Transverse colon (tissue), 4 donors: ENCODE measurements at regions not wholly inside any gene's neighbourhood (a gene's known extent, or its start where the extent isn't known, plus 50 kb on each side); places are given as distances from the start of the nearest gene placed in this dataset.

Experiments used
- DNase-seq: peaks from one replicate; pipeline ENCODE4 v3.0.0-alpha.2; 2019
- H3K27ac ChIP-seq, 4 donors: fragments of 200-600 bp; sonication (generic); 2 replicates each; pipeline ENCODE4 v1.5.1; 2016 to 2018; ENCODE audit warnings: inconsistent platforms in 4 of 4
- H3K27me3 ChIP-seq: fragments of 200-600 bp; sonication (generic); 2 replicates; pipeline ENCODE4 v1.5.1; 2017; ENCODE audit warnings: inconsistent platforms
- H3K36me3 ChIP-seq, 4 donors: fragments of 200-600 bp; sonication (generic); 2 replicates each; pipeline ENCODE4 v1.5.1; 2017 to 2019; ENCODE audit warnings: inconsistent platforms in 4 of 4
- H3K4me1 ChIP-seq, 4 donors: fragments of 200-600 bp; sonication (generic); 2 replicates each; pipeline ENCODE4 v1.5.1; 2017 to 2020; ENCODE audit warnings: inconsistent platforms in 4 of 4
- H3K4me3 ChIP-seq, 4 donors: fragments of 200-600 bp; sonication (generic); 1 replicate in 1 of 4; 2 replicates in 3 of 4; pipeline versions ENCODE4 v1.5.1 to v1.6.1; 2017 to 2019; ENCODE audit warnings: inconsistent platforms in 4 of 4
- H3K9me3 ChIP-seq, 2 donors: fragments of 200-600 bp; sonication (generic); 2 replicates each; pipeline ENCODE4 v1.5.1; 2017 to 2019; ENCODE audit warnings: inconsistent platforms in 2 of 2
- EP300 ChIP-seq: sonication (generic); formaldehyde crosslinking; IDR thresholded peaks from one replicate; pipeline ENCODE4 v1.6.1; 2017; ENCODE audit warnings: antibody characterized with exemption, low read depth
- POLR2A ChIP-seq: fragments of 450-650 bp; IDR thresholded peaks from one replicate; pipeline ENCODE4 v1.6.1; 2016; ENCODE audit warnings: antibody characterized with exemption, mild to moderate bottlenecking, moderate library complexity
- POLR2AphosphoS5 ChIP-seq, 3 donors: sonication (generic); formaldehyde crosslinking; IDR thresholded peaks; one replicate each; pipeline ENCODE4 v1.6.1; 2016; ENCODE audit warnings: antibody characterized with exemption in 3 of 3
- WGBS, 2 donors: methylation state at CpG; one replicate each; pipeline ENCODE4 v1.1.5; 2018; ENCODE audit warnings: low coverage in 1 of 2; 5-methylcytosine and 5-hydroxymethylcytosine counted together
- in situ Hi-C, 4 donors: fragments of 200-750 bp; cut with MboI; loops; one replicate each; pipeline versions ENCODE4 v1.15.0 to v1.15.1; 2017; ENCODE audit warnings: low sequenced_read_pairs in 3 of 4, low pct_ligation_motif_present in 1 of 4, low pct_unique_long_range_greater_than_20kb in 1 of 4
- intact Hi-C: fragments of 100-400 bp; cut with DNase I; formaldehyde crosslinking; loops from one replicate; pipeline ENCODE4 v1.15.1; 2023; ENCODE audit warnings: low total_unique reads
- TF ChIP-seq, protein P1 (sequence below), 5 experiments: fragments of 200-600 bp in 3 of 5; fragments of 450-650 bp in 2 of 5; sonication (generic) in 3 of 5; IDR thresholded peaks; 1 replicate in 2 of 5; 2 replicates in 3 of 5; pipeline ENCODE4 v1.5.1; 2016 to 2017; ENCODE audit warnings: antibody characterized with exemption in 5 of 5, inconsistent platforms in 3 of 5, mild to moderate bottlenecking in 2 of 5, moderate library complexity in 1 of 5

DNA sequence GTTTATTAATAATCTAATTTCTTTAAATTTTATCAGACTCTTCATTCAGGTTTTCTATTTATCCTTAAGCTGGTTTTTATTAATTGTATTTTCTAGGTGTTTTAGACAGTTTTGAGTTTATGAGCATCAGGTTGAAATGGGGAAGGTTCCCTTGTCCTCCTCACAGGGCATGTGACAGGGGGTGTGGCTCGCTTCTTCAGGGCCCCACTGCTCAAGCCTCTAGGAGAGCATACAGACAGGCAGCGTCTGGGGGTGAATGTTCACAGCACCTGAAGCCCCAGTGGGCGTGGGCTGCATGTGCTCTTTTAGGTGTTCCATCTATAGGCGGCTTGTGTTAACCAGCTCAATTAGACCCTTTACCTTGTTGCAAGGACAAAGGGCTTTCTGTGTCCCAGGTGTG, 78.2 kb upstream of the RUFY1 start:
- in situ Hi-C loops (no loop called here), intact Hi-C loops (no loop called here)
- 48% methylated on average over 4 of the region's 4 CpGs; no CpG with 5 or more reads in 1 of the 2 donors for WGBS, 2 donors

DNA sequence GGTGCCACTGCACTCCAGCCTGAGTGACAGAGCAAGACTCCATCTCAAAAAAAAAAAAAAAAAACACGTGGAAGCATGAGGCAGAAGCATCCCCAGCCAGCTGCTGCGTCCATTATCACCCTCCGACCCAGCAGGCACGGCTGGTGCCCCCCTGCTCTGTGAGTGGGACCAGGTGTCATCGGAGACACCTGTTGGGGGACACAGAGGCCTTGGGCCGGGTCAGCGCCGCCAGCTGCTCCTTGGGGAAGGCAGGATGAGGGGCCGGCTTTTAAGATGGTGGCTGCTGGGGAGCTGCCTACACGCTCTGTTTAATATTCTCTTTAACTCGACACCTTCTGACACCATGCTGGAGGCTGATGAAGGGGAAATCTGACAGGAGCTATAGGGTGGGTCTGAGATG, 80.2 kb upstream of the RUFY1 start:
- TF ChIP-seq POLR2AphosphoS5 (IDR thresholded peaks at IDR 0.05) (no peak), POLR2A (no peak), EP300 (no peak)
- TF ChIP-seq, protein P1, sequence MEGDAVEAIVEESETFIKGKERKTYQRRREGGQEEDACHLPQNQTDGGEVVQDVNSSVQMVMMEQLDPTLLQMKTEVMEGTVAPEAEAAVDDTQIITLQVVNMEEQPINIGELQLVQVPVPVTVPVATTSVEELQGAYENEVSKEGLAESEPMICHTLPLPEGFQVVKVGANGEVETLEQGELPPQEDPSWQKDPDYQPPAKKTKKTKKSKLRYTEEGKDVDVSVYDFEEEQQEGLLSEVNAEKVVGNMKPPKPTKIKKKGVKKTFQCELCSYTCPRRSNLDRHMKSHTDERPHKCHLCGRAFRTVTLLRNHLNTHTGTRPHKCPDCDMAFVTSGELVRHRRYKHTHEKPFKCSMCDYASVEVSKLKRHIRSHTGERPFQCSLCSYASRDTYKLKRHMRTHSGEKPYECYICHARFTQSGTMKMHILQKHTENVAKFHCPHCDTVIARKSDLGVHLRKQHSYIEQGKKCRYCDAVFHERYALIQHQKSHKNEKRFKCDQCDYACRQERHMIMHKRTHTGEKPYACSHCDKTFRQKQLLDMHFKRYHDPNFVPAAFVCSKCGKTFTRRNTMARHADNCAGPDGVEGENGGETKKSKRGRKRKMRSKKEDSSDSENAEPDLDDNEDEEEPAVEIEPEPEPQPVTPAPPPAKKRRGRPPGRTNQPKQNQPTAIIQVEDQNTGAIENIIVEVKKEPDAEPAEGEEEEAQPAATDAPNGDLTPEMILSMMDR (IDR thresholded peaks at IDR 0.05), result no peak
- H3K4me3 ChIP-seq, result no peak overlapping the region
- DNase-seq, result no peak
- intact Hi-C loops, result no loop called here
- no peak overlapping the region for H3K27ac ChIP-seq
- H3K9me3 ChIP-seq, result no peaks in the 10 kb centered on the region
- in situ Hi-C loops, result no loop called here
- H3K27me3 ChIP-seq, result no peaks in the 10 kb centered on the region
- H3K4me1 ChIP-seq, result no peaks in the 10 kb centered on the region
- H3K36me3 ChIP-seq, result no peaks in the 10 kb centered on the region
- WGBS, 2 donors, result 73 to 76% methylated on average over 9 to 11 of the region's 11 CpGs

More for the DNA sequence above, 78.2 kb upstream of the RUFY1 start:
- Histone ChIP-seq H3K4me3 (no peak overlapping the region), H3K27ac (no peak overlapping the region), H3K36me3 (no peaks in the 10 kb centered on the region), H3K27me3 (no peaks in the 10 kb centered on the region), H3K4me1 (no peaks in the 10 kb centered on the region), H3K9me3 (no peaks in the 10 kb centered on the region)
- no peak for TF ChIP-seq POLR2AphosphoS5 (IDR thresholded peaks at IDR 0.05)
- TF ChIP-seq, protein P1 (IDR thresholded peaks at IDR 0.05), result no peak
- no peak for TF ChIP-seq POLR2A
- TF ChIP-seq EP300, result no peak
- no peak for DNase-seq

DNA sequence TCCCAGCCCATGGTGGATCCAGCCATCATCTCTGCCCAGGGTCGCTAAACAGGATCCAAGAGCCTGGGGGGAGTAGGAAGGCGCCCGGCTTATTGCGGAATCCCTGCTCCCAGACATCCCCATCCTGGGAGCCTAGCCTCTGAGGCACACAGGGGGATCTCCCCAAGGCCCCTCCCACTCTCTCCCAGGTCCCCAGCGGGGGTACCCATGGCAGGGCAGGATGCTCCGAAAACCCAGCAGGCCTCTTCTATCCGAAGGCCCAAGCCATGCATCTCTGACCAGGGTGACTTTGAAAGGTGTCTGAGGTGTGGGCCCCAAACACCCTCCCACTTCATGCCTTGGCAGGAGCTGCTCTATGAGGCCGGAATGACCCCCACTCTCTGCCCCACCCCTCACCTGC, 81.7 kb upstream of the RUFY1 start:
- H3K4me1 ChIP-seq, result no peaks in the 10 kb centered on the region
- no peak for DNase-seq
- no peak overlapping the region for H3K27ac ChIP-seq
- no peaks in the 10 kb centered on the region for H3K27me3 ChIP-seq
- in situ Hi-C loops (no loop called here), intact Hi-C loops (no loop called here)
- WGBS, 2 donors, result 69% methylated on average over 7 of the region's 8 CpGs; no CpG with 5 or more reads in 1 of the 2 donors
- H3K9me3 ChIP-seq, result no peaks in the 10 kb centered on the region
- no peaks in the 10 kb centered on the region for H3K36me3 ChIP-seq
- H3K4me3 ChIP-seq, result no peak overlapping the region
- TF ChIP-seq EP300, result no peak
- TF ChIP-seq, protein P1 (IDR thresholded peaks at IDR 0.05), result no peak
- TF ChIP-seq POLR2AphosphoS5 (IDR thresholded peaks at IDR 0.05), result no peak
- no peak for TF ChIP-seq POLR2A

DNA sequence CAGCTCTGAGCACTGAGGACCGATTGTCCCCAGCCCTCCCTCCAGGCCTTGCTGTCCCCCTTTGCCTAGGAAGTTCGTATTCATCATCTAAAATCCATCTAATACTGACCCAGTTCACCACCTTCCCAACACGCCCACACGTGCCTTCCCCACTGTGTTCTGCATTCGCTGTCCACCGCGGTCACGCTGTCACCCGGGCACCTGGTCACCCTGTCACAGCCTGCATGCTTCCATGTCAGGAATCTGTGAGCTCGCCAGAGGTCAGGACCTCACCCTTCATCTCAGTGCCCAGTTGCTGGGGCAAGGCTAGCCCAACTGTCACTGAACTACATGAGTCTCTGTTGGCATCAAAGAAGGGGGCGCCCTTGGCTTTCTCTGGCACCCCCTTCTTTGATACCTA, 82.9 kb upstream of the RUFY1 start:
- Histone ChIP-seq H3K27me3 (no peaks in the 10 kb centered on the region), H3K36me3 (no peaks in the 10 kb centered on the region), H3K4me3 (no peak overlapping the region), H3K9me3 (no peaks in the 10 kb centered on the region), H3K27ac (no peak overlapping the region), H3K4me1 (no peaks in the 10 kb centered on the region)
- WGBS, 2 donors, result 97 to 100% methylated on average over 4 to 11 of the region's 11 CpGs
- intact Hi-C loops (no loop called here), in situ Hi-C loops (no loop called here)
- DNase-seq, result no peak
- TF ChIP-seq, protein P1 (IDR thresholded peaks at IDR 0.05), result no peak
- no peak for TF ChIP-seq POLR2AphosphoS5 (IDR thresholded peaks at IDR 0.05)
- TF ChIP-seq EP300, result no peak
- no peak for TF ChIP-seq POLR2A
